22Rv1 (cell line): ENCODE measurements at regions not wholly inside any gene's neighbourhood (a gene's known extent, or its start where the extent isn't known, plus 50 kb on each side); places are given as distances from the start of the nearest gene placed in this dataset.

ENCODE experiments used
- CTCF ChIP-seq: fragments of 450-650 bp; IDR thresholded peaks from 2 replicates; pipeline ENCODE4 v1.5.1; 2017; ENCODE audit warnings: mild to moderate bottlenecking
- ZFX ChIP-seq: fragments of 450-650 bp; IDR thresholded peaks from 2 replicates; pipeline ENCODE4 v1.6.1; 2017; ENCODE audit warnings: antibody characterized with exemption, borderline replicate concordance

GRCh38 chr22:46031965-46032851 is 55.2 kb upstream of the WNT7B start:
- no peak for TF ChIP-seq CTCF
- TF ChIP-seq ZFX: no peak
